Spleen (tissue), 11 donors: ENCODE measurements at regions not wholly inside any gene's neighbourhood (a gene's known extent, or its start where the extent isn't known, plus 50 kb on each side); places are given as distances from the start of the nearest gene placed in this dataset.

ENCODE experiments used
- DNase-seq: peaks from one replicate; pipeline ENCODE4 v3.0.0-alpha.2; 2020
- H3K27ac ChIP-seq, 8 donors: fragments of 200-600 bp; sonication (generic) in 7 of 8; 1 replicate in 4 of 8; 2 replicates in 4 of 8; pipeline versions ENCODE4 v1.5.0 to v1.8.0; 2016 to 2021; ENCODE audit warnings: inconsistent platforms in 4 of 8, mild to moderate bottlenecking in 4 of 8, moderate library complexity in 1 of 8
- H3K27me3 ChIP-seq, 7 donors: fragments of 200-600 bp; sonication (generic) in 6 of 7; replicated peaks in 1 of 7; 1 replicate in 4 of 7; 2 replicates in 3 of 7; pipeline versions ENCODE4 v1.5.0 to v1.8.0; 2016 to 2021; ENCODE audit warnings: inconsistent platforms in 3 of 7, mild to moderate bottlenecking in 1 of 7
- H3K36me3 ChIP-seq, 6 donors: fragments of 200-600 bp; sonication (generic) in 5 of 6; 1 replicate in 4 of 6; 2 replicates in 2 of 6; pipeline versions ENCODE4 v1.5.0 to v1.8.0; 2016 to 2021; ENCODE audit warnings: inconsistent platforms in 2 of 6
- H3K4me1 ChIP-seq, 6 donors: fragments of 200-600 bp; sonication (generic) in 5 of 6; 1 replicate in 3 of 6; 2 replicates in 3 of 6; pipeline versions ENCODE4 v1.5.0 to v1.8.0; 2016 to 2021; ENCODE audit warnings: inconsistent platforms in 3 of 6
- H3K4me3 ChIP-seq, 8 donors: fragments of 200-600 bp; sonication (generic) in 7 of 8; 1 replicate in 4 of 8; 2 replicates in 4 of 8; pipeline versions ENCODE4 v1.5.0 to v1.8.0; 2016 to 2021; ENCODE audit warnings: inconsistent platforms in 4 of 8, mild to moderate bottlenecking in 4 of 8, moderate library complexity in 2 of 8
- H3K9me3 ChIP-seq, 8 donors: fragments of 200-600 bp; sonication (generic) in 7 of 8; 1 replicate in 4 of 8; 2 replicates in 4 of 8; pipeline versions ENCODE4 v1.5.0 to v1.8.0; 2016 to 2021; ENCODE audit warnings: inconsistent platforms in 4 of 8
- CTCF ChIP-seq, 11 experiments: fragments of 200-600 bp in 7 of 11; fragments of 450-650 bp in 4 of 11; sonication (generic) in 4 of 11; IDR thresholded peaks in 8 of 11; conservative IDR thresholded peaks in 3 of 11; 1 replicate in 7 of 11; 2 replicates in 4 of 11; pipeline versions ENCODE4 v1.4.0 to v1.8.0; 2016 to 2021; ENCODE audit warnings: antibody characterized with exemption in 11 of 11, inconsistent platforms in 4 of 11, mild to moderate bottlenecking in 1 of 11
- POLR2A ChIP-seq, 3 donors: fragments of 450-650 bp; IDR thresholded peaks; one replicate each; pipeline ENCODE4 v1.5.1; 2017; ENCODE audit warnings: antibody characterized with exemption in 3 of 3, mild to moderate bottlenecking in 1 of 3
- POLR2AphosphoS5 ChIP-seq, 3 donors: sonication (generic); formaldehyde crosslinking; IDR thresholded peaks; one replicate each; pipeline ENCODE4 v1.5.1; 2017; ENCODE audit warnings: antibody characterized with exemption in 3 of 3
- WGBS, 5 donors: extraction: QIAGEN DNeasy Blood & Tissue Kit in 3 of 5; methylation state at CpG; one replicate each; pipeline versions ENCODE4 v1.1.5 to v1.1.7; 2013 to 2018; 5-methylcytosine and 5-hydroxymethylcytosine counted together
- intact Hi-C: fragments of 100-400 bp; cut with DNase I; formaldehyde crosslinking; loops from one replicate; pipeline ENCODE4 v1.15.0; 2023; ENCODE audit warnings: low total_unique reads
- donor health status: healthy with polysubstance abuse.
- donor health status: DM: no; HTN: no; CAD: no; lungs with moderate emphysema.
- donor health status: DM: no; HTN: no; CAD: no.
- donor health status: Bipolar disorder and iron deficiency.
- donor health status: healthy.
- donor health status: DM: no; HTN: no; CAD: no.
- donor health status: DM: yes; HTN: yes; CAD: no.

- Histone ChIP-seq H3K27ac (peak overlapping the region in 7 of 8 donors; percentile 5 to 75 (median 59)), H3K4me3 (no peak overlapping the region), H3K9me3 (no peaks in the 10 kb centered on the region), H3K36me3 (no peaks in the 10 kb centered on the region), H3K27me3 (no peaks in the 10 kb centered on the region), H3K4me1 (peaks cover 2 to 68% (median 33%) of the 10 kb centered on the region in 6 donors)
- DNase-seq = no peak
- TF ChIP-seq POLR2AphosphoS5 (IDR thresholded peaks at IDR 0.05) = no peak
- TF ChIP-seq POLR2A (IDR thresholded peaks at IDR 0.05) = no peak
- no peak for TF ChIP-seq CTCF (IDR thresholded peaks at IDR 0.05 in 8 of 11, conservative IDR thresholded peaks at IDR 0.05 in 3 of 11)
- WGBS, 5 donors = 92 to 96% (median 93%) methylated on average over 9 of the region's 9 CpGs
- intact Hi-C loops = no loop called here
Measured at GRCh38 chr2:60371219-60371618, 182.2 kb downstream of the BCL11A start.

GRCh38 chr2:60370814-60371213, 182.6 kb downstream of the BCL11A start:
- no peak for DNase-seq
- H3K27me3 ChIP-seq = no peaks in the 10 kb centered on the region
- WGBS, 5 donors = 47 to 73% (median 58%) methylated on average over 4 of the region's 4 CpGs
- peak overlapping the region in 6 of 8 donors; percentile 31 to 75 (median 63) for H3K27ac ChIP-seq
- no peak overlapping the region for H3K4me3 ChIP-seq
- intact Hi-C loops = no loop called here
- H3K36me3 ChIP-seq = no peaks in the 10 kb centered on the region
- peaks cover 6 to 68% (median 37%) of the 10 kb centered on the region in 6 donors for H3K4me1 ChIP-seq
- TF ChIP-seq POLR2A (IDR thresholded peaks at IDR 0.05) (no peak), POLR2AphosphoS5 (IDR thresholded peaks at IDR 0.05) (no peak), CTCF (IDR thresholded peaks at IDR 0.05 in 8 of 11, conservative IDR thresholded peaks at IDR 0.05 in 3 of 11) (no peak)
- H3K9me3 ChIP-seq = no peaks in the 10 kb centered on the region

GRCh38 chr2:60368456-60368855, 185.0 kb downstream of the BCL11A start:
- Histone ChIP-seq H3K27ac (peak overlapping the region in 1 of 8 donors; percentile 33), H3K9me3 (no peaks in the 10 kb centered on the region), H3K36me3 (no peaks in the 10 kb centered on the region), H3K4me3 (no peak overlapping the region), H3K27me3 (no peaks in the 10 kb centered on the region), H3K4me1 (peaks cover 13 to 91% (median 58%) of the 10 kb centered on the region in 6 donors)
- no peak for DNase-seq
- 74 to 87% (median 84%) methylated on average over 2 of the region's 2 CpGs for WGBS, 5 donors
- intact Hi-C loops = no loop called here
- TF ChIP-seq POLR2A (IDR thresholded peaks at IDR 0.05) (no peak), CTCF (IDR thresholded peaks at IDR 0.05 in 8 of 11, conservative IDR thresholded peaks at IDR 0.05 in 3 of 11) (no peak), POLR2AphosphoS5 (IDR thresholded peaks at IDR 0.05) (no peak)

GRCh38 chr2:60366135-60366712, 187.2 kb downstream of the BCL11A start:
- intact Hi-C loops = no loop called here
- no peak for TF ChIP-seq CTCF (IDR thresholded peaks at IDR 0.05 in 8 of 11, conservative IDR thresholded peaks at IDR 0.05 in 3 of 11)
- TF ChIP-seq POLR2A (IDR thresholded peaks at IDR 0.05) = no peak
- peak in 2 of 3 donors; percentile 23 to 47 for TF ChIP-seq POLR2AphosphoS5 (IDR thresholded peaks at IDR 0.05)
- Histone ChIP-seq H3K27ac (peak overlapping the region in 6 of 8 donors; percentile 22 to 73 (median 48)), H3K4me1 (peaks cover 13 to 83% (median 46%) of the 10 kb centered on the region in 6 donors), H3K9me3 (no peaks in the 10 kb centered on the region), H3K27me3 (no peaks in the 10 kb centered on the region), H3K36me3 (no peaks in the 10 kb centered on the region), H3K4me3 (no peak overlapping the region)
- no peak for DNase-seq
- WGBS, 5 donors = 12 to 23% (median 15%) methylated on average over 4 of the region's 4 CpGs
